Stimulated activated CD4-positive, alpha-beta T cell treated with anti-CD3 and anti-CD28 coated beads, TNF-alpha, amount 100 ng/mL, for 24 hours (primary cell): ENCODE measurements at regions not wholly inside any gene's neighbourhood (a gene's known extent, or its start where the extent isn't known, plus 50 kb on each side); places are given as distances from the start of the nearest gene placed in this dataset.

Source experiments
- DNase-seq, 3 experiments: peaks; one replicate each; pipeline ENCODE4 v3.0.0-alpha.2; 2020; ENCODE audit warnings: low read depth in 3 of 3

DNA sequence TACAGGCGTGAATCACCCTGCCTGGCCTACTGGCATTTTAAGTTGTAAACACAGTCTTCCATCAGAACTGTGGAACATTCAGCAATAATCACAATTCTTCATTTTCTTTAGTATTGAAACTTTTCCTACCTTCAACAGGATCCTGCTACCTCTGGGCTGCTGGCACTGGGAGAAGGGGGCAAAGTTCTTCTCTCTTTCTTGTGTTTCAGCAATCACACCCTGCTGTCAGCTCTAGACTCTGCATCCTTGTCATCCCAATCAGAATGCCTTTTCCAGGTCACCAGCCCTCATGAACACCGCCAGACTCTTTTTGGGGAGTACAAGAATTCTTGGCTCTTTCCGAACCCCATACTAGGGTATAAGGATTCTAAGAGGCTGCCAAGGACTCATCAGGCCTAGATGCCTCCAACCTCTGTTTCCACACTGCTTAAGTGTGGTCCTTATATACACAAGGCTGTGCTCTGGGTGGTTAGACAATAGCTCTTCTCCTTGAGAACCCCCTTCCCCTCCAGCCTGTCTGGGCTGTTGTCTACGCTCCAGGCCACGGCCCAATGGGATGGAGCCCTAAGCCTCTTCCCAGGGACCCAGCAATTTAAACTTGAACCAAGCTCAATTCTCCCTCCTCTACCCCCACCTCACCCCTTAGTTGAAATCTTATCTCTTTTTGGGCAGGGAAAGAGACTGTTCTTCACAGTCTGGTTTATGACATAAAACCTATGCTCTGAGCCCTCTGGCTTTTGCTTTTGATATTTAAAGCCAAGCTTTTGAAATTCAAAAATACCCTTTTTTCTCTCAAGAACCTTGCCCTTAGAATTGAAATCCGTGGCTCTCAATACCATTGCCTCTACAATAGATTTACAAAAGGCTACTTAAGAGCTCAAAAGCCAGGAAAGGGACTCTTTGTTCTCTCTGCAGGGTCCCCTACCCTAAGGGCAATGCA lies 327.4 kb downstream of the BUD13 start:
- DNase-seq = no peak

GRCh38 chr11:116442238-116442752 lies 330.5 kb downstream of the BUD13 start:
- DNase-seq = no peak

DNA sequence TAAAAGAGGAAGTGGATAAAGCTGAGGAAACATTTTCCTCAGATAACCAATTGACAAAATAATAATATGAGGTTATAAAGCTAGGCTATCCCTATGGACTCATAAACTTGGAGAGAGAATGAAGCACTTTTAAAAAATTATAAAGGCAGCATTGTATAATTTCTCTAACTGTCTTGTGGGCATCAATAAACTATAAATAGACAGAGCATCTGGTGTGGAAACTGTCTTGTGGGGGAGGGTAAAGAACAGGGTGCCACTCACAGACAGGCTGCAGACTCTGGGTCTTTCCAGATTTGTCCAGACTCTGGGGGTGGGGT lies 333.5 kb downstream of the BUD13 start:
- DNase-seq = no peak

GRCh38 chr11:116438651-116439360 lies 334.0 kb downstream of the BUD13 start:
- DNase-seq = no peak

- no peak for DNase-seq
These were observed 337.8 kb downstream of the BUD13 start for GRCh38 chr11:116434986-116435385.

DNA sequence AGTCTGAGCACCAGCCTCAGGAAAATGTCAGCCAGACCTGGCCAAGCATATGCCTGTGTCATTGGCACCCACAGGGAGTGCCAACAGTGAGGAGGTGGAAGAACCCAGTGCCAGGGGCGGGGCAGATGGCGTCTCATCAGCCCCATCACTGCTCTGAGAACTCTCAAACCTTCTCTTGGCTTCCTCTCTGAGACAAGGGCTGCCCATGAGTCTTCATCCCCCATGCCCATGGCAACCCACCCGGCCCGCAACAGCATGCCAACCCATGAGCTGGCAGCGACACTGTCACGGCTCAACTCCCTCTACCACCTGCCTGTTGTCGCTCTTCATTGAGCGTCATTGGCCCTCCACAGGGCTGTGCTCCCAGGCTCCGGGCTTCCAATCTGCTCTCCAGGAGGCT lies 340.5 kb downstream of the BUD13 start:
- DNase-seq = no peak

- no peak for DNase-seq
These were observed 340.9 kb downstream of the BUD13 start for GRCh38 chr11:116431842-116432241.

DNA sequence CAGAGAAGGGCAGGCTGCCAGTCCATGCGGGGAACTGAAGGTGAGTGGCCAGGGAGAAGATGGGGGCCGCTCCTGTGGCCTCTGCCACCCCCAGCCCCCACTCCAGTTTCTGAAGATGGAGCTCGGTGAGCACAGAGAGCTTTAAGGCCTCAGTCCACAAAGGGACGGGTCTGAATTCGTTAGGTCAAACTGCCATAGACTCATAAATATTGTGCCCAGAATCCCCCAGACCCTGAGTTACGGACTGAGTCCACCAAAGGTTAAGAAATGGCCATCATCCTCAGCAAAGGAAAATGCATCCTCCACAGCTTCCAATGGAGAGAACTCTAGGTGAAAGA lies 344.2 kb downstream of the BUD13 start:
- DNase-seq = no peak

- DNase-seq = no peak
These were observed 344.7 kb downstream of the BUD13 start for GRCh38 chr11:116427903-116428637.

DNA sequence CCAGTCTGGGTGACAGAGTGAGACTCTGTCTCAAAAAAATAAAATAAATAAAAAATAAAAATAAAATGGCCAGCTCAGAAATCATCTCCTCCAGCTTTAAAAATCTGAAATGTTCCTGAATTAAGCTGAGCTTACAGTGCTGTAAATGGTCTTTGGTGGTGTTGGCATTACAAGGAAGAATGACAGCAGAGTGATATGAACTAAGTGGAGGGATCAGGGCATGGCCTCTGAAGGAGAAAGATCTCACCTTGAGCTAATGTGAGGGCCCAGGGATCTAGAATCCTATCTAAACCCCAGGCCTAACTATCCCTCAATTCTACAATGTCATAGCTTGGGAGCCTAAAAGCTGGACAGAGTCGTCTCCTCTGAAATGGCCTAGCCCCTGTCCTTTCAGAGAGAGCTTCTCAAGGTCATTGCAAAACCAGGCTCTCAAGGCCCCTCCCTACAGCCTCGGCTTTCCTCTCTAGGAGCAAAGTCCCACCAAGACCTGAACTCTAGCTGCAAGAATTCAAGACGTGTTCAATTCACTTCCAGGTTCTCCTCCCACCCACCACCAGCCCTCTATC lies 345.4 kb downstream of the BUD13 start:
- no peak for DNase-seq

DNA sequence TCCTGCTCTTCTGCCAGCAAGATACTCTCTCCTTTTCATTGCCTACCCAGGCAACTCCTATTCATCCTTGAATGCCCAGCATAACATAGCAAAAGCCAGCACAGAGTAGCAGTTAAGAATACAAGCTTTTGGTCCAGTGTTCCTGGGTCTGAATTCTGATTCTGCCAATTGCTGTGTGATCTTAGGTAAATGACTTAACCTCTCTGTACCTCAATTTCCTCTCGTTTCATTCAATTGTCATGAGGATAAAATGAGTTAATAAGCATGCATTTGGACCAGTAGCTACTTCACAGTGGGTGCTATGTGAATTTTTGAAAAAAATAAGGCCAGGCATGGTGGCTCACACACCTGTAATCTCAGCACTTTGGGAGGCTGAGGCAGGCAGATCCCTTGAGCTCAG lies 346.0 kb downstream of the BUD13 start:
- no peak for DNase-seq

GRCh38 chr11:116424615-116425261 lies 348.0 kb downstream of the BUD13 start:
- no peak for DNase-seq

DNA sequence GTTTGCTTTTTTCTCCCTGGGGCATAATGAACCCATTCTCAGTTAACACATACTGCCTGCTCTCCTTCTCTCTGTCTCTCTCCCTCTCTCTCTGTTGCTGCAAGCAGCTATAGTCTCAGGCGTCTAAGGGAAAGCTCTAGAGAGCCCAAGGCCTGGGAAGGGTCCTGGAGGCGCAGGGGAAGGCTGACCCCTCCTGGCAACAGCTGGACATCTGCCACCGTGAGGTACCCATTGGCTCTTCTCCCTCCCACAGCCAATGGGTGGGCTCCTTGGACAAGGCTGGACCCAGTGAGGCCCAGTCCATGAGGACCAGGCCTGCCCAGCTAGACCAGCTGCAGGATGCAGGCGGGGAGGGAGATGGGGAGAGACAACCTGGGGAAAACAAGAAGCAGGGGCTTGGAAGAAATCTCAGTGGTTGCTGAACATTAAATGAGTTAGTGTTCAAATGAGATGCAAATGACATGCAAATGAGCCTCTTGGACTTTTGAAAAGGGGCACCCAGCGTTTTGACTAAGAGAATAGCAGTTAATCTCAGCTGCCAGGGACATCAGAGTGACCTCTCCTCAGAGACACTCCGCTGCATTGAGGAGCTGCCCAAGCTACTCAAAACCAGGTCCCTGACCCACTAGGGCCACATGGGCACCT lies 349.7 kb downstream of the BUD13 start:
- no peak for DNase-seq

DNA sequence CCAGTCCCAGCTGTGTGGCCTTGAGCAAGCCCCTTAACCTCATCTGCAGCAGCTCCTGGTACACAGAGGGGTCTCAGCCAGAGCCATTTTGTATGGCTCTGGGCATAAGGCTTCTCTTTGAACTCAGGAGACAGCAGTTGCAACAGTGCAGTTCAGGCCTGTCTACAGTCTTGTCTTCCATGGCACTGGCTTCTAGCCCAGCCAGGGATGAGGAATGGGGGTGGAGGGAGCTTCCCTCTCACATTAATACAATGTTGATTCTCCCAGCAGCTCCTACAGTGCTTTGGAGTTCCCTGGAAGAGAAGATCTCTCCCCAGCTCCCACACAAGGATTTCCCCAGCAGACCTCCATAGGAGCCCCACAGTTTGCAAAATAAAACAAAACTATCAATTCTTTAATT lies 350.2 kb downstream of the BUD13 start:
- DNase-seq = no peak

DNA sequence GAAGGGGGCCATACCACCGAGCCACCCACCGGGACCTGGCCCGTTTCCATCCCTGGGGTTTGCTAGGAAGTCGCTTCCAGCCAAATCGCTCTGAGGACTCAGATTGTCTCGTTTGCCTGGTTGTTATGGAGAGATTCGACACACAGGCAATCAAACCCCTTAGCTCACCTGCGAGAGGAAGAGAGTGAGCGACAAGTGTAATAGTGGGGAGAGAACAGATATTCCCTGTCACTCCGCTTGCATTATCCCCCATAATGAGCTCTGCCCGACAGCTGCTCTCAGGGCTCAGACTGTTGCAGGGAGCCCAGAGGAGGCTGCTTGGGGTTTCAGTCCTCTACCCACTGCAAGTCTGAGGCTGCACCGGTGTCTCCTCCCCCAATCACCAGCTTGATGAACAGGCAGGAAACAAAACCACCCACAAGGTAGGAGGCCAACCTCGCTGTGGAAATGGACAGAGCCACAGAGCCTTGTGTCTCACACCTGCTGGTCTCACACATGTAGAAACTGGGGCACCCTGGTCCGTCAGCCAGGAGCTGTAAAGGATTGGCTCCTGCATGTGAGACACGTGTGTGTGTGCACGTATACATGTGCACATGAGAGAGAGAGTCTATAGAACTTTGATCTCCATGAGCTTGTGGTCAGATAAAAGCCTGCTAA lies 351.1 kb downstream of the BUD13 start:
- DNase-seq = no peak

DNA sequence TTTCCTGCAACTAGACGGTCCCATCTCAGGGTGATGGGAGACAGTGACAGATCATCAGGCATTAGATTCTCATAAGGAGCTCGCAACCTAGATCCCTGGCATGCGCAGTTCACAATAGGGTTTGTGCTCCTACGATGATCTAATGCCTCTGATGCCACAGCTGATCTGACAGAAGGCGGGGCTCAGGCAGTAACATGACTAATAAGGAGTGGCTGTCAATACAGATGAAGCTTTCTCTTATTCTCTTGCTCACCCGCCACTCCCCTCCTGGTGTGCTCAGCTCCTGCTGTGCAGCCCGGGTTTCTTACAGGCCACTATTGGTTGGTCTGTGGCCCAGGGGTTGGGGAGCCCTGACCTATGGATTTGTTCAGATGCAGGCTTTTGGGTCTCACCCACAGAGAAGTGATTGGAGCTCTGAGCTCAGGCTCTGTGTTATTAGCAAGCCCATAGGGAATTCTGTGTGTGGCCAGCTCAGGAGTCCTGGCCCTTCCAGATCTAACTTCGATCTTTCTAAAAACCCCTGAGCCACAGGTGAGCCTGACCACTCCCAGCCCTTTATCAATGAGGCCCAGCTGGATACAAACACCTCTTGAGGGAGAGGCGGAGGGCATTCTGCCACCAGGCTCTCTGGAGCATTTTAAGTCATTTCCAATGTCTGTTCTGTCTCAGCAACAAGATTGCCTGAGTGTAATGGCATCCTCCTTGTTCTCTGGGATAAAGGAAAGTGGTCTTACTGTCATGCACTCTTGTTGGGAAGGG lies 351.8 kb downstream of the BUD13 start:
- no peak for DNase-seq

- DNase-seq = no peak
These were observed 352.8 kb downstream of the BUD13 start for GRCh38 chr11:116420030-116420429.

- DNase-seq = no peak
These were observed 354.3 kb downstream of the BUD13 start for GRCh38 chr11:116418388-116419041.

- DNase-seq = no peak
These were observed 355.9 kb downstream of the BUD13 start for GRCh38 chr11:116416852-116417251.
